Caco-2 (cell line): ENCODE measurements at regions not wholly inside any gene's neighbourhood (a gene's known extent, or its start where the extent isn't known, plus 50 kb on each side); places are given as distances from the start of the nearest gene placed in this dataset.

ENCODE experiments used
- BruUV-seq: library from RNA; stranded (reverse); fragments of 400-500 nt; replicated peaks from 2 replicates; lab custom pipeline; 2021; lab: Mats Ljungman, UMichigan
- CTCF ChIA-PET: fragments of 300-600 bp; sonication (Branson Sonifier 250); formaldehyde crosslinking; loops from one replicate; lab custom pipeline; 2022; ENCODE audit warnings: antibody characterized with exemption; lab: Charles Lee
- POLR2A ChIA-PET: fragments of 300-600 bp; sonication (Branson Sonifier 250); formaldehyde crosslinking; loops from one replicate; lab custom pipeline; 2022; ENCODE audit warnings: antibody characterized with exemption; lab: Charles Lee
- DNase-seq, 2 experiments: peaks; one replicate each; pipeline versions ENCODE4 v3.0.0 to v3.0.0-alpha.2; 2020 to 2022
- H3K27me3 ChIP-seq: replicated peaks from 2 replicates; pipeline ENCODE4 v1.6.0; 2011; ENCODE audit warnings: low read length; ENCODE audit not compliant: control insufficient read depth, insufficient read depth
- H3K36me3 ChIP-seq: 2 replicates; pipeline ENCODE4 v1.5.1; 2011; ENCODE audit warnings: low read length; ENCODE audit not compliant: control insufficient read depth, insufficient read depth
- H3K4me1 ChIP-seq: fragments of 250-450 bp; sonication (Bioruptor Pico); 2 replicates; pipeline ENCODE4 v1.5.1; 2020; ENCODE audit warnings: mild to moderate bottlenecking
- H3K4me3 ChIP-seq: 2 replicates; pipeline ENCODE4 v1.5.1; 2011; ENCODE audit warnings: low read depth, mild to moderate bottlenecking, control low read depth, low read length
- H3K9me3 ChIP-seq: fragments of 250-450 bp; sonication (Bioruptor Pico); 2 replicates; pipeline ENCODE4 v1.5.1; 2020; ENCODE audit warnings: mild to moderate bottlenecking, moderate library complexity
- H3K27ac Mint-ChIP-seq: one replicate; pipeline ENCODE4 v1.8.0; 2022; ENCODE audit warnings: mixed read lengths; ENCODE audit not compliant: unreplicated experiment
- H3K27me3 Mint-ChIP-seq: one replicate; pipeline ENCODE4 v1.8.0; 2022; ENCODE audit warnings: mixed read lengths; ENCODE audit not compliant: insufficient read depth, unreplicated experiment
- H3K36me3 Mint-ChIP-seq: one replicate; pipeline ENCODE4 v1.8.0; 2022; ENCODE audit warnings: mild to moderate bottlenecking, mixed read lengths; ENCODE audit not compliant: insufficient read depth, unreplicated experiment
- H3K4me1 Mint-ChIP-seq: one replicate; pipeline ENCODE4 v1.8.0; 2022; ENCODE audit warnings: low read depth, mixed read lengths; ENCODE audit not compliant: unreplicated experiment
- H3K4me3 Mint-ChIP-seq: one replicate; pipeline ENCODE4 v1.8.0; 2022; ENCODE audit warnings: mild to moderate bottlenecking, moderate library complexity, mixed read lengths; ENCODE audit not compliant: unreplicated experiment
- H3K9me3 Mint-ChIP-seq: one replicate; pipeline ENCODE4 v1.8.0; 2022; ENCODE audit warnings: mixed read lengths; ENCODE audit not compliant: unreplicated experiment
- CTCF ChIP-seq, 2 experiments: fragments of 200-600 bp in 1 of 2; IDR thresholded peaks; 1 replicate in 1 of 2; 2 replicates in 1 of 2; pipeline versions ENCODE4 v1.5.1 to v1.8.0; 2011 to 2022; ENCODE audit warnings: antibody characterized with exemption in 1 of 2, control low read depth in 1 of 2, inconsistent platforms in 1 of 2, low read depth in 1 of 2, low read length in 1 of 2, mild to moderate bottlenecking in 1 of 2, moderate library complexity in 1 of 2; ENCODE audit not compliant: insufficient read depth in 1 of 2, severe bottlenecking in 1 of 2, unreplicated experiment in 1 of 2
- intact Hi-C: fragments of 100-400 bp; cut with micrococcal nuclease; formaldehyde crosslinking; loops from one replicate; pipeline ENCODE4 v1.10.0; 2022; ENCODE audit not compliant: unreplicated experiment

- H3K36me3 ChIP-seq = no peaks in the 10 kb centered on the region
- H3K4me1 ChIP-seq = no peaks in the 10 kb centered on the region
- peaks cover 6% of the 10 kb centered on the region for H3K36me3 Mint-ChIP-seq
- ChIA-PET CTCF (no interaction called here), POLR2A (no interaction called here)
- no peak for TF ChIP-seq CTCF (IDR thresholded peaks at IDR 0.05; ENCODE audit: insufficient read depth in 1 of 2, low read depth in 1 of 2, low read length in 1 of 2, severe bottlenecking in 1 of 2, unreplicated experiment in 1 of 2)
- BruUV-seq = no TSS peak
- H3K9me3 Mint-ChIP-seq = no peaks in the 10 kb centered on the region
- no peaks in the 10 kb centered on the region for H3K27me3 ChIP-seq
- no peak overlapping the region for H3K27ac Mint-ChIP-seq
- intact Hi-C loops = no loop called here
- no peak overlapping the region for H3K4me3 ChIP-seq
- no peak overlapping the region for H3K4me3 Mint-ChIP-seq
- H3K9me3 ChIP-seq = no peaks in the 10 kb centered on the region; the same call in 1 of the 2 replicates
- H3K27me3 Mint-ChIP-seq = no peaks in the 10 kb centered on the region
- no peak for DNase-seq
- no peaks in the 10 kb centered on the region for H3K4me1 Mint-ChIP-seq
Observed at GRCh38 chr5:115402822-115403577, 106.5 kb upstream of the CCDC112 start.

- intact Hi-C loops = no loop called here
- H3K4me1 Mint-ChIP-seq = no peaks in the 10 kb centered on the region
- H3K9me3 ChIP-seq = no peaks in the 10 kb centered on the region; the same call in 1 of the 2 replicates
- no peak for TF ChIP-seq CTCF (IDR thresholded peaks at IDR 0.05; ENCODE audit: insufficient read depth in 1 of 2, low read depth in 1 of 2, low read length in 1 of 2, severe bottlenecking in 1 of 2, unreplicated experiment in 1 of 2)
- no peak overlapping the region for H3K4me3 ChIP-seq
- no peaks in the 10 kb centered on the region for H3K4me1 ChIP-seq
- DNase-seq = no peak
- H3K9me3 Mint-ChIP-seq = no peaks in the 10 kb centered on the region
- H3K4me3 Mint-ChIP-seq = no peak overlapping the region
- no peaks in the 10 kb centered on the region for H3K27me3 ChIP-seq
- ChIA-PET CTCF (no interaction called here), POLR2A (no interaction called here)
- BruUV-seq = no TSS peak
- no peak overlapping the region for H3K27ac Mint-ChIP-seq
- H3K36me3 ChIP-seq = no peaks in the 10 kb centered on the region
- peaks cover 6% of the 10 kb centered on the region for H3K36me3 Mint-ChIP-seq
- H3K27me3 Mint-ChIP-seq = no peaks in the 10 kb centered on the region
Observed at GRCh38 chr5:115402092-115402491, 105.6 kb upstream of the CCDC112 start.

- ChIA-PET CTCF (no interaction called here), POLR2A (no interaction called here)
- Mint-ChIP-seq H3K27me3 (no peaks in the 10 kb centered on the region), H3K4me3 (no peak overlapping the region), H3K27ac (no peak overlapping the region), H3K36me3 (no peaks in the 10 kb centered on the region), H3K9me3 (no peaks in the 10 kb centered on the region), H3K4me1 (no peaks in the 10 kb centered on the region)
- no peak for TF ChIP-seq CTCF (IDR thresholded peaks at IDR 0.05; ENCODE audit: insufficient read depth in 1 of 2, low read depth in 1 of 2, low read length in 1 of 2, severe bottlenecking in 1 of 2, unreplicated experiment in 1 of 2)
- Histone ChIP-seq H3K36me3 (no peaks in the 10 kb centered on the region), H3K27me3 (no peaks in the 10 kb centered on the region), H3K4me1 (no peaks in the 10 kb centered on the region), H3K4me3 (no peak overlapping the region), H3K9me3 (no peaks in the 10 kb centered on the region; the same call in 1 of the 2 replicates)
- intact Hi-C loops = no loop called here
- BruUV-seq = no TSS peak
- DNase-seq = no peak
Observed at GRCh38 chr5:115398719-115399118, 102.3 kb upstream of the CCDC112 start.
